Testis (tissue), 2 donors: ENCODE measurements at regions not wholly inside any gene's neighbourhood (a gene's known extent, or its start where the extent isn't known, plus 50 kb on each side); places are given as distances from the start of the nearest gene placed in this dataset.

Experiments used
- DNase-seq: peaks from one replicate; pipeline ENCODE4 v3.0.0-alpha.2; 2019
- H3K27ac ChIP-seq, 2 donors: fragments of 200-600 bp; sonication (generic); one replicate each; pipeline ENCODE4 v1.5.1; 2019
- H3K27me3 ChIP-seq: fragments of 200-600 bp; sonication (generic); one replicate; pipeline ENCODE4 v1.5.1; 2019
- H3K36me3 ChIP-seq: fragments of 200-600 bp; sonication (generic); one replicate; pipeline ENCODE4 v1.5.1; 2017; ENCODE audit warnings: low read depth; ENCODE audit errors: missing control alignments
- H3K4me1 ChIP-seq: fragments of 200-600 bp; sonication (generic); one replicate; pipeline ENCODE4 v1.5.1; 2019
- H3K4me3 ChIP-seq, 2 donors: fragments of 200-600 bp; sonication (generic); one replicate each; pipeline ENCODE4 v1.5.1; 2017 to 2019
- H3K9me3 ChIP-seq: fragments of 200-600 bp; sonication (generic); one replicate; pipeline ENCODE4 v1.5.1; 2017
- POLR2A ChIP-seq: fragments of 450-650 bp; IDR thresholded peaks from one replicate; pipeline ENCODE4 v1.6.1; 2017; ENCODE audit warnings: antibody characterized with exemption, mild to moderate bottlenecking, moderate library complexity
- WGBS, 2 donors: methylation state at CpG; one replicate each; pipeline ENCODE4 v1.1.5; 2018; 5-methylcytosine and 5-hydroxymethylcytosine counted together
- intact Hi-C: fragments of 100-400 bp; cut with DNase I; formaldehyde crosslinking; loops from one replicate; pipeline ENCODE4 v1.15.1; 2023; ENCODE audit warnings: low total_unique reads
- TF ChIP-seq, protein P1 (sequence below), 3 experiments: fragments of 450-650 bp in 2 of 3; fragments of 200-600 bp in 1 of 3; sonication (generic) in 1 of 3; IDR thresholded peaks; one replicate each; pipeline ENCODE4 v1.5.1; 2016 to 2019; ENCODE audit warnings: antibody characterized with exemption in 3 of 3, mild to moderate bottlenecking in 2 of 3, moderate library complexity in 1 of 3

DNA sequence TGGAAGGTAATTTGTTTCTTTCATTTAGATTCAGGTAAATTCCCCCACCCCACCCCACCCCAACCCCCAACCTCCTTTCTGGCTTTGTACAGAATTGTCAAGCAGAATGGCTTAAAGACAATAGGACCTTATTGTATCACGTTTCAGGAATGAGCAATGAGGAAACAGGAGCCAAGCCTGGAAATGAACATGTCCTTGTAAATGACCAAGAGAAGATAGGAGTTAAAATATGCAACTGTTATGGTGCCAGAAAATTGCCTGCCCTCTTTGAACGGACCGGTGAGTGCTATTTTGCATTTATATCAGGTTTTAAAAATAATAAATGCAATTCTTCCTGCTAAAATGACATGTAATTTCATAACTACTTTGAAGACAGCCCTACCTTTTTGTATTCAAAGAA, 141.6 kb upstream of the PELI2 start:
- no peak for DNase-seq
- intact Hi-C loops: no loop called here
- Histone ChIP-seq H3K36me3 (no peaks in the 10 kb centered on the region), H3K4me1 (peaks cover 11% of the 10 kb centered on the region), H3K27ac (no peak overlapping the region), H3K9me3 (no peaks in the 10 kb centered on the region), H3K27me3 (no peaks in the 10 kb centered on the region), H3K4me3 (no peak overlapping the region)
- TF ChIP-seq POLR2A: no peak
- 26 to 37% methylated on average over 3 of the region's 3 CpGs for WGBS, 2 donors

DNA sequence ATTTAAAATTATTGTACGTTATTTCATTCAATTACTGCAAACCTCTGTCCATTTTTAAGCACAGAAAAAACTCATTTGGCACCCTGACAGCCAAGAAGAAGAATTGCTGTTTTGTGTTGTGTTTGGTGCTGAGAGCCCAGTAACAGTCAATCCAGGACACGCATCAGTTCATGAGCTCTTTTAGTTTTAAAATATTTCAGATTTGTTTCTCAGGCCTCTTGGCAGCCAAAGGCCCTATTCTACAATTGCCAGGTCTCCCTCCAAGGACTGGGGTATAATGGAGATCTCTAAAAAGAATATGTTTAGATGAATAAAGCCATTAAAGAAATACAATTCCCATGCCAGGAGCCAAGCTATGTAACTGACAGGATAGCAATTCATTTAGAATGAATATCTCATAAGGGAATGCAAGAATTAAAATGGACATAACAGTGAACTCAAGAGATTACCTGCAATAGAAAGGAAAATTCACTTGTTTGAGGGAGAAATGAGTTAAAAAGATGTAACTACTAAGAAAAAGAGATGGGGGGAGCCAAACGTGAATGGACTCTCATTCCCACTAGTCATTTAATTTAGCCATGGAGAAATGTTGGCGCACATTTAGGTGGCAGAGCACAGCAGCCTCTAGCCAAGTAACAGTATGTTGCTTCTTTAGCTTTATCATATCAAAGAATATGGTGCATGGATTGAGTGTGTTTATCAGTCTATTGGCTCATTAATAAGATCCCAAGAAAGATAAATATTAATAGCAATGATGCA, 140.6 kb upstream of the PELI2 start:
- Histone ChIP-seq H3K4me1 (peaks cover 11% of the 10 kb centered on the region), H3K4me3 (no peak overlapping the region), H3K27me3 (no peaks in the 10 kb centered on the region), H3K36me3 (no peaks in the 10 kb centered on the region), H3K9me3 (no peaks in the 10 kb centered on the region), H3K27ac (no peak overlapping the region)
- no peak for DNase-seq
- TF ChIP-seq, protein P1, sequence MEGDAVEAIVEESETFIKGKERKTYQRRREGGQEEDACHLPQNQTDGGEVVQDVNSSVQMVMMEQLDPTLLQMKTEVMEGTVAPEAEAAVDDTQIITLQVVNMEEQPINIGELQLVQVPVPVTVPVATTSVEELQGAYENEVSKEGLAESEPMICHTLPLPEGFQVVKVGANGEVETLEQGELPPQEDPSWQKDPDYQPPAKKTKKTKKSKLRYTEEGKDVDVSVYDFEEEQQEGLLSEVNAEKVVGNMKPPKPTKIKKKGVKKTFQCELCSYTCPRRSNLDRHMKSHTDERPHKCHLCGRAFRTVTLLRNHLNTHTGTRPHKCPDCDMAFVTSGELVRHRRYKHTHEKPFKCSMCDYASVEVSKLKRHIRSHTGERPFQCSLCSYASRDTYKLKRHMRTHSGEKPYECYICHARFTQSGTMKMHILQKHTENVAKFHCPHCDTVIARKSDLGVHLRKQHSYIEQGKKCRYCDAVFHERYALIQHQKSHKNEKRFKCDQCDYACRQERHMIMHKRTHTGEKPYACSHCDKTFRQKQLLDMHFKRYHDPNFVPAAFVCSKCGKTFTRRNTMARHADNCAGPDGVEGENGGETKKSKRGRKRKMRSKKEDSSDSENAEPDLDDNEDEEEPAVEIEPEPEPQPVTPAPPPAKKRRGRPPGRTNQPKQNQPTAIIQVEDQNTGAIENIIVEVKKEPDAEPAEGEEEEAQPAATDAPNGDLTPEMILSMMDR (IDR thresholded peaks at IDR 0.05): no peak
- no peak for TF ChIP-seq POLR2A
- intact Hi-C loops: no loop called here
- WGBS, 2 donors: 44 to 58% methylated on average over 4 of the region's 4 CpGs

DNA sequence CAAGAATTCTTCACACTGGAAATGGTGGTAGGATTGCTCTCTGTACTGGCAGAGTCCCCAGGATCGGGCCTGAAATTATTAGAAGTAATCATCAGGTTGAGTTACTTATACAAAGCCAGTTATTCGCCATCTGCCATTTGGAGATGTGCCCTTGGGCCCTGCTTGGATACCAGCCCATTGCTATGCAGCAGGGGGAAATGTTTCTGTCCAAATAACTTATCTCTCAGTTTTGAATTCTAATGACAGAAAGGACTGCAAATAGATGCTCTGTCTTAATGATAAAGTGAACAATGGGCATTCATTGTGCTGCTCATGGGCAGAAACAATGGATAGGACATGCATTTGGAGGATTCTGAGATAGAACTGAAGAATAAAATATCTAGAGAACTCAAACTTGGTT, 139.1 kb upstream of the PELI2 start:
- no peaks in the 10 kb centered on the region for H3K36me3 ChIP-seq
- H3K4me3 ChIP-seq: no peak overlapping the region
- peak; percentile 20 for DNase-seq
- H3K9me3 ChIP-seq: no peaks in the 10 kb centered on the region
- peaks cover 11% of the 10 kb centered on the region for H3K4me1 ChIP-seq
- H3K27me3 ChIP-seq: no peaks in the 10 kb centered on the region
- no peak overlapping the region for H3K27ac ChIP-seq
- WGBS, 2 donors: 55 to 61% methylated on average over 2 of the region's 2 CpGs
- no peak for TF ChIP-seq POLR2A
- intact Hi-C loops: no loop called here

DNA sequence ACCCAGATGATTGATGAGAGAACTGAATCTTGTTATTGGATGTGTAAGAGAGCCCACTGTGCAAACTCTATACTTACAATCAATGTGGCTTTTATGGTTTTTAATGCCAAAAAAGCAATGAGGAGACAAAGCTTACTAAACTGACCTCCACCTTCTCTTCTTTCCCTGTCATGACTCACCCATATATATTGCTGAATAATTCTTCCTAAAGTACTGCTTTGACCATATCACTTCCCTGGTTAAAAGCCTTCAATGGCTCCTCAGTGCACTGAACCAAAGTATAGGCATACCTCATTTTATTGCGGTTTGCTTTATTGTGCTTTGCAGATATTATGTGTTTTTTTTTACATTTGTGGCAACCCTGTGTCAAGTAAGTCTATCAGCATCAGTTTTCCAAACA, 138.4 kb upstream of the PELI2 start:
- Histone ChIP-seq H3K27ac (no peak overlapping the region), H3K9me3 (no peaks in the 10 kb centered on the region), H3K4me1 (peaks cover 11% of the 10 kb centered on the region), H3K4me3 (no peak overlapping the region), H3K27me3 (no peaks in the 10 kb centered on the region), H3K36me3 (no peaks in the 10 kb centered on the region)
- WGBS, 2 donors: 92 to 100% methylated on average over 1 of the region's 1 CpG
- intact Hi-C loops: no loop called here
- DNase-seq: no peak
- TF ChIP-seq, protein P1 (IDR thresholded peaks at IDR 0.05): no peak
- TF ChIP-seq POLR2A: no peak

DNA sequence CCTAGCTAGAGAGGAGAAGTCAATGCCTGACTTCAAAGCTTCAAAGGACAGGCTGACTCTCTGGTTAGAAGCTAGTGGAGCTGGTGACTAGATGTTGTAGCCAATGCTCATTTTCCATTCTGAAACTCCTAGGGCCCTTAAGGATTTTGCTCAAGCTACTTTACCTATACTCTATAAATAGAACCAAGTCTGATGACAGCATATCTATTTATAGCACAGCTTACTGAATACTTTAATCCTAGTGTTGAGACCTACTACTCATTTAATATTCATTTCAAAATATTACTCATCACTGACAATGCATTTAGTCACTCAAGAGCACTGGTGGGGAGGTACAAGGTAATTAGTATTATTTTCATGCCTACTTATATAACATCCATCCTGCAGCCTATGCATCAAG, 137.2 kb upstream of the PELI2 start:
- no peak for TF ChIP-seq POLR2A
- TF ChIP-seq, protein P1 (IDR thresholded peaks at IDR 0.05): no peak
- H3K9me3 ChIP-seq: no peaks in the 10 kb centered on the region

DNA sequence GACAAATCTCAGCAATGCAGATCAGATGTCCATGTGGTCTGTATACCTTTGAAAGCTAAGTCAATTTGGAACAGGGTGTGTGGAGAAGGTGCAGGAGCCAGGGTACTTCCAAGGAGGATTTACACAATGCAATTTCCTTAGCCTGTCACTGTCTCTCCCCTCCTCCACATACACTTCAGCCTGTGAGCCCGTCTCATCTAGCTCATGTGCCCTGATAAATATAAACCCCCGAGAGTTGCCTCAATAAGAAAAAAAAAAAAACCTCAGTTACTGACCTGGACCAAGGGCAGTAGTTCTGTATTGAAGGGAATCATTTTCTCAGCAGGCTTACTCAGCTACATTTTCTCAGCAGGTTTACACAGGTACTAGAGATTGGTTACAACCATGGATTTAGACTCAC, 132.1 kb upstream of the PELI2 start:
- no peaks in the 10 kb centered on the region for H3K27me3 ChIP-seq
- intact Hi-C loops: no loop called here
- TF ChIP-seq, protein P1 (IDR thresholded peaks at IDR 0.05): no peak
- no peak for TF ChIP-seq POLR2A
- no peaks in the 10 kb centered on the region for H3K4me1 ChIP-seq
- H3K27ac ChIP-seq: no peak overlapping the region
- no peaks in the 10 kb centered on the region for H3K9me3 ChIP-seq
- no peaks in the 10 kb centered on the region for H3K36me3 ChIP-seq
- WGBS, 2 donors: 49 to 52% methylated on average over 2 of the region's 2 CpGs
- H3K4me3 ChIP-seq: no peak overlapping the region
- DNase-seq: no peak

More for the DNA sequence above, 137.2 kb upstream of the PELI2 start:
- H3K27me3 ChIP-seq: no peaks in the 10 kb centered on the region
- H3K4me1 ChIP-seq: peaks cover 11% of the 10 kb centered on the region
- H3K4me3 ChIP-seq: no peak overlapping the region
- no peaks in the 10 kb centered on the region for H3K36me3 ChIP-seq
- DNase-seq: no peak
- H3K27ac ChIP-seq: no peak overlapping the region
- intact Hi-C loops: no loop called here
